Right atrium auricular region (tissue), 2 donors: ENCODE measurements at regions not wholly inside any gene's neighbourhood (a gene's known extent, or its start where the extent isn't known, plus 50 kb on each side); places are given as distances from the start of the nearest gene placed in this dataset.

Experiments used
- DNase-seq: peaks from one replicate; pipeline ENCODE4 v3.0.0-alpha.2; 2019; ENCODE audit warnings: low spot score
- H3K27ac ChIP-seq, 2 donors: fragments of 200-600 bp; sonication (generic); 1 replicate in 1 of 2; 2 replicates in 1 of 2; pipeline ENCODE4 v1.5.1; 2016 to 2019
- H3K27me3 ChIP-seq, 2 donors: fragments of 200-600 bp; sonication (generic); one replicate each; pipeline versions ENCODE4 v1.5.1 to v1.6.0; 2017 to 2019
- H3K36me3 ChIP-seq: fragments of 200-600 bp; sonication (generic); one replicate; pipeline ENCODE4 v1.5.1; 2016
- H3K4me1 ChIP-seq, 2 donors: fragments of 200-600 bp; sonication (generic); one replicate each; pipeline versions ENCODE4 v1.5.1 to v1.6.0; 2017 to 2019
- H3K4me3 ChIP-seq, 2 donors: fragments of 200-600 bp; sonication (generic); 1 replicate in 1 of 2; 2 replicates in 1 of 2; pipeline ENCODE4 v1.5.1; 2017 to 2019; ENCODE audit warnings: mild to moderate bottlenecking in 1 of 2, moderate library complexity in 1 of 2
- H3K9me3 ChIP-seq, 2 donors: fragments of 200-600 bp; sonication (generic); one replicate each; pipeline ENCODE4 v1.5.1; 2019
- CTCF ChIP-seq, 2 donors: fragments of 200-600 bp; sonication (generic); IDR thresholded peaks; one replicate each; pipeline ENCODE4 v1.5.1; 2019; ENCODE audit warnings: antibody characterized with exemption in 2 of 2

DNA sequence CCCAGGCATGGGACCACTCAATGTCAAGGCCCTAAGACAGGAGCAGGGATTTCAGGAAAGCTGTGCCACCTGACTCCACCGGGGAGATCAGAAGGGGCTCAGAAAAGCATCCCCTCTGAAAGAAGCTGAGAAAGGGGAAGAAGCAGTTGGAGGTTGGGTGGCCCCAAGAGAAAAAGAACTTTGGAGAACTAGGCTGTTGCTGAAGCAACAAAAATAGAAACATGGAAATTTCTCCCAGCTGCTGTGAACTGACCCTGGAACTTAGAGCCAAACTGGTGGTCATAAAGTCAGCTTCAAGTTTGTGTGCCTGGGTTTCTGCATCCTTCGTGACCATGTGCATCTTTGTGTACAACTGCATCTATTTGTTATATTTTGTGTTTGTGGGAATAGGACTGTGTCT, 534.5 kb downstream of the MAFB start:
- Histone ChIP-seq H3K9me3 (no peaks in the 10 kb centered on the region), H3K4me1 (no peaks in the 10 kb centered on the region), H3K36me3 (no peaks in the 10 kb centered on the region), H3K4me3 (no peak overlapping the region), H3K27ac (no peak overlapping the region), H3K27me3 (no peaks in the 10 kb centered on the region)
- DNase-seq: no peak
- no peak for TF ChIP-seq CTCF (IDR thresholded peaks at IDR 0.05)

GRCh38 chr20:40148886-40149285, 540.1 kb downstream of the MAFB start:
- H3K27me3 ChIP-seq: no peaks in the 10 kb centered on the region
- H3K9me3 ChIP-seq: no peaks in the 10 kb centered on the region
- H3K4me1 ChIP-seq: no peaks in the 10 kb centered on the region
- H3K36me3 ChIP-seq: no peaks in the 10 kb centered on the region
- TF ChIP-seq CTCF (IDR thresholded peaks at IDR 0.05): no peak
- no peak overlapping the region for H3K4me3 ChIP-seq
- H3K27ac ChIP-seq: no peak overlapping the region
- DNase-seq: no peak

DNA sequence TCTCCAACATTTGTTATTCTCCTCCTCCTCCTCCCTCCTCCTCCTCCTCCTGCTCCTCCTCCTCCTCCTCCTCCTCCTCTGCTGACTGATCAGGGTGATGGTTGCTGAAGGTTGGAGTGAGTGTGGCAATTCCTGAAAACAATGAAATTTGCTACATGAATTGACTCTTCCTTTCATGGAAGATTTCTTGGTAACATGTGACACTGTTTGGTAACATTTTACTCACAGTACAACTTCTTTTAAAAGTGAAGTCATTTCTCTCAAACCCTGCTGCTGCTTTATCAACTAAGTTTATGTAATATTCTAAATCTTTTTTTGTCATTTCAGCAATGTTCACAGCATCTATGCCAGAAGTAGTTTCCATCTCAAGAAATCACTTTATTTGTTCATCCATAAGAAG, 543.0 kb downstream of the MAFB start:
- TF ChIP-seq CTCF (IDR thresholded peaks at IDR 0.05): no peak
- no peak overlapping the region for H3K4me3 ChIP-seq
- no peak for DNase-seq
- no peaks in the 10 kb centered on the region for H3K4me1 ChIP-seq
- no peaks in the 10 kb centered on the region for H3K36me3 ChIP-seq
- H3K27ac ChIP-seq: no peak overlapping the region
- no peaks in the 10 kb centered on the region for H3K9me3 ChIP-seq
- H3K27me3 ChIP-seq: no peaks in the 10 kb centered on the region

DNA sequence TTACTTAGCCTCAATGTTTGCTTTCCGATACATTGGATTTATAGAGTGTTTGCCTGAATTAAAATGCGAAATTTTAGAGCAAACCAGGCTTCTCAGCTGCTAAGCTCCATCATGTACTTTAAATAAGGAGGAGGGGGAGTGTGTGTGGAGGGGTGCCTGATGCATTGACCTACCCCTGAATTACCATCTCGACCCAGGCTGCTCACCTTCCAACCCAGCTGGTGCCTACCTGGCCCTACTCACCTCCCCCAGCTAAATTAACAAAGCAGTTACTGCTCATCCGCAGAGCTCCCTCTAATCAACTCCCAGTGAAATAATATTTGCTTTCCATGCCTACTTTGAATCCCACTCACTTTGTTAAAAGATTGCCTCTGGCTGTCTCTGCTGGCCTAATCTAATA, 544.5 kb downstream of the MAFB start:
- TF ChIP-seq CTCF (IDR thresholded peaks at IDR 0.05): no peak
- no peak for DNase-seq
- Histone ChIP-seq H3K36me3 (no peaks in the 10 kb centered on the region), H3K27me3 (no peaks in the 10 kb centered on the region), H3K27ac (no peak overlapping the region), H3K4me1 (no peaks in the 10 kb centered on the region), H3K9me3 (no peaks in the 10 kb centered on the region), H3K4me3 (no peak overlapping the region)

- Histone ChIP-seq H3K4me3 (no peak overlapping the region), H3K4me1 (no peaks in the 10 kb centered on the region), H3K9me3 (peaks cover 0 to 11% of the 10 kb centered on the region in 2 donors), H3K27ac (no peak overlapping the region), H3K27me3 (no peaks in the 10 kb centered on the region), H3K36me3 (no peaks in the 10 kb centered on the region)
- no peak for TF ChIP-seq CTCF (IDR thresholded peaks at IDR 0.05)
- DNase-seq: no peak
These were observed 554.9 kb downstream of the MAFB start for GRCh38 chr20:40134176-40134575.

DNA sequence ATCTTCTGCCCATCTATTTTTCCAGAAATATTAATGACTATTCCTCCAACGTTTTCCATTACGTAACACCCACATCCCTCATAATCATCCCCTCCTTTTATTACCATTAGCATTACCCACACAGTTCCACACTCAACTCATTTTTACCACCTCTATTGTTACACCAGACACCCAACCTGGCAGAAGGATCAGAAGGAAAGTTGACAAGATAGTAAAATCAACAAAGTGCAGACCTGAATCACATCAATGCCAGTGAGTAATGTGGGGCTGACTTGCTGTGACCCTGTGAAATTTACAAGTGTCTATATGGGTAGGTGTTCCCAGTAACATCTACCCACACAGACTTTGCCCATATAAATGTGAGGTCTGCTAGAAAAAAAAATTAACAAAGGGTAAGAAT, 568.2 kb downstream of the MAFB start:
- no peak for DNase-seq
- TF ChIP-seq CTCF (IDR thresholded peaks at IDR 0.05): no peak

More for the DNA sequence above, 568.2 kb downstream of the MAFB start:
- H3K4me3 ChIP-seq: no peak overlapping the region
- H3K9me3 ChIP-seq: no peaks in the 10 kb centered on the region
- H3K27ac ChIP-seq: no peak overlapping the region
- no peaks in the 10 kb centered on the region for H3K27me3 ChIP-seq
- H3K4me1 ChIP-seq: no peaks in the 10 kb centered on the region
- no peaks in the 10 kb centered on the region for H3K36me3 ChIP-seq
